H9 (cell line): ENCODE measurements at regions not wholly inside any gene's neighbourhood (a gene's known extent, or its start where the extent isn't known, plus 50 kb on each side); places are given as distances from the start of the nearest gene placed in this dataset.

Experiments used
- DNase-seq: peaks from one replicate; pipeline ENCODE4 v3.0.0-alpha.2; 2017
- H2AFZ ChIP-seq: one replicate; pipeline ENCODE4 v1.6.1; 2013; ENCODE audit warnings: mild to moderate bottlenecking, low read length, control low read depth, moderate library complexity
- H2AK5ac ChIP-seq: 2 replicates; pipeline ENCODE4 v1.6.1; 2013; ENCODE audit warnings: low read length, control low read depth, mixed read lengths; ENCODE audit not compliant: insufficient read length
- H2BK120ac ChIP-seq: one replicate; pipeline ENCODE4 v1.6.1; 2013; ENCODE audit warnings: low read depth, mild to moderate bottlenecking, low read length, control low read depth, inconsistent platforms; ENCODE audit not compliant: poor library complexity, severe bottlenecking
- H2BK12ac ChIP-seq: 2 replicates; pipeline ENCODE4 v1.6.1; 2013; ENCODE audit warnings: low read length, control low read depth, mixed read lengths, low read depth; ENCODE audit not compliant: insufficient read length
- H2BK15ac ChIP-seq: 2 replicates; pipeline ENCODE4 v1.6.1; 2013; ENCODE audit warnings: low read depth, low read length, control low read depth
- H2BK20ac ChIP-seq: one replicate; pipeline ENCODE4 v1.6.1; 2013; ENCODE audit warnings: low read depth, mild to moderate bottlenecking, low read length, control low read depth, inconsistent platforms; ENCODE audit not compliant: poor library complexity, severe bottlenecking
- H2BK5ac ChIP-seq: 2 replicates; pipeline ENCODE4 v1.6.1; 2013; ENCODE audit warnings: low read length, control low read depth, mixed read lengths; ENCODE audit not compliant: insufficient read length
- H3K14ac ChIP-seq: 2 replicates; pipeline ENCODE4 v1.6.1; 2013; ENCODE audit warnings: low read length, control low read depth; ENCODE audit not compliant: insufficient read depth
- H3K18ac ChIP-seq: 2 replicates; pipeline ENCODE4 v1.6.1; 2013; ENCODE audit warnings: low read depth, mild to moderate bottlenecking, mixed read lengths, low read length, control low read depth; ENCODE audit not compliant: insufficient read length
- H3K23ac ChIP-seq: 2 replicates; pipeline ENCODE4 v1.6.1; 2013; ENCODE audit warnings: low read length, control low read depth, mixed read lengths, low read depth; ENCODE audit not compliant: insufficient read length
- H3K23me2 ChIP-seq: 2 replicates; pipeline ENCODE4 v1.6.1; 2013; ENCODE audit warnings: low read depth, mild to moderate bottlenecking, mixed read lengths, low read length, control low read depth; ENCODE audit not compliant: insufficient read length, poor library complexity, severe bottlenecking
- H3K27ac ChIP-seq: 2 replicates; pipeline ENCODE4 v1.5.1; 2013; ENCODE audit warnings: low read length, control low read depth, mixed read lengths, low read depth; ENCODE audit not compliant: insufficient read length
- H3K27me3 ChIP-seq: 2 replicates; pipeline ENCODE4 v1.6.1; 2013; ENCODE audit warnings: low read length, control low read depth, inconsistent platforms; ENCODE audit not compliant: insufficient read depth
- H3K4ac ChIP-seq: 2 replicates; pipeline ENCODE4 v1.6.1; 2013; ENCODE audit warnings: low read depth, mild to moderate bottlenecking, control low read depth, inconsistent platforms, low read length, moderate library complexity
- H3K4me1 ChIP-seq: 2 replicates; pipeline ENCODE4 v1.6.1; 2013; ENCODE audit warnings: low read length, control low read depth, inconsistent platforms; ENCODE audit not compliant: insufficient read depth
- H3K4me2 ChIP-seq: 2 replicates; pipeline ENCODE4 v1.6.1; 2013; ENCODE audit warnings: low read length, control low read depth, mixed read lengths; ENCODE audit not compliant: insufficient read length, insufficient read depth
- H3K56ac ChIP-seq: 2 replicates; pipeline ENCODE4 v1.6.1; 2013; ENCODE audit warnings: low read depth, mild to moderate bottlenecking, mixed read lengths, low read length, control low read depth; ENCODE audit not compliant: insufficient read length
- H3K79me1 ChIP-seq: 2 replicates; pipeline ENCODE4 v1.6.1; 2013; ENCODE audit warnings: low read depth, mild to moderate bottlenecking, moderate library complexity, low read length, control low read depth, inconsistent platforms; ENCODE audit not compliant: insufficient read depth, poor library complexity, severe bottlenecking
- H3K79me2 ChIP-seq: 2 replicates; pipeline ENCODE4 v1.6.1; 2013; ENCODE audit warnings: low read length, control low read depth, inconsistent platforms; ENCODE audit not compliant: insufficient read depth
- H3K9ac ChIP-seq: 2 replicates; pipeline ENCODE4 v1.6.1; 2013; ENCODE audit warnings: low read length, control low read depth, mixed read lengths; ENCODE audit not compliant: insufficient read length; ENCODE audit errors: extremely low read depth
- H3K9me3 ChIP-seq: one replicate; pipeline ENCODE4 v1.6.1; 2013; ENCODE audit warnings: low read depth, low read length, inconsistent platforms; ENCODE audit not compliant: control insufficient read depth
- H3T11ph ChIP-seq: one replicate; pipeline ENCODE4 v1.6.1; 2013; ENCODE audit warnings: mild to moderate bottlenecking, low read length, control low read depth, inconsistent platforms
- H4K20me1 ChIP-seq: one replicate; pipeline ENCODE4 v1.6.1; 2013; ENCODE audit not compliant: control insufficient read depth, insufficient read length, insufficient read depth
- H4K5ac ChIP-seq: 2 replicates; pipeline ENCODE4 v1.6.1; 2013; ENCODE audit warnings: low read depth, mild to moderate bottlenecking, mixed read lengths, low read length, control low read depth; ENCODE audit not compliant: insufficient read length
- H4K8ac ChIP-seq: replicated peaks from 2 replicates; pipeline ENCODE4 v1.6.1; 2013; ENCODE audit warnings: low read length, control low read depth, mixed read lengths, low read depth; ENCODE audit not compliant: insufficient read length
- H4K91ac ChIP-seq: 2 replicates; pipeline ENCODE4 v1.6.1; 2013; ENCODE audit warnings: low read depth, mild to moderate bottlenecking, moderate library complexity, mixed read lengths, low read length, control low read depth; ENCODE audit not compliant: insufficient read length
- H3K27ac Mint-ChIP-seq, 3 experiments: 2 replicates in 2 of 3; 3 replicates in 1 of 3; pipeline ENCODE4 v1.8.0; 2020 to 2021; ENCODE audit warnings: mixed read lengths in 3 of 3, mild to moderate bottlenecking in 1 of 3, moderate library complexity in 1 of 3
- H3K27me3 Mint-ChIP-seq: 2 replicates; pipeline ENCODE4 v1.8.0; 2021; ENCODE audit warnings: low read depth, mild to moderate bottlenecking, moderate library complexity, mixed read lengths
- H3K36me3 Mint-ChIP-seq, 3 experiments: 2 replicates in 2 of 3; 3 replicates in 1 of 3; pipeline ENCODE4 v1.8.0; 2020 to 2021; ENCODE audit warnings: low read depth in 3 of 3, mixed read lengths in 3 of 3; ENCODE audit not compliant: insufficient read depth in 1 of 3
- H3K4me1 Mint-ChIP-seq, 2 experiments: 2 replicates each; pipeline ENCODE4 v1.8.0; 2020; ENCODE audit warnings: mixed read lengths in 2 of 2
- H3K4me3 Mint-ChIP-seq, 2 experiments: 2 replicates in 1 of 2; 3 replicates in 1 of 2; pipeline ENCODE4 v1.8.0; 2020 to 2021; ENCODE audit warnings: mild to moderate bottlenecking in 2 of 2, mixed read lengths in 2 of 2, moderate library complexity in 1 of 2
- H3K9me3 Mint-ChIP-seq, 2 experiments: 2 replicates in 1 of 2; 3 replicates in 1 of 2; pipeline ENCODE4 v1.8.0; 2020; ENCODE audit warnings: mild to moderate bottlenecking in 2 of 2, mixed read lengths in 2 of 2, moderate library complexity in 1 of 2
- WGBS: extraction: QIAGEN DNeasy Blood & Tissue Kit; methylation state at CpG from one replicate; pipeline ENCODE4 v1.1.7; 2013; ENCODE audit warnings: missing lambda C conversion rate, low lambda C conversion rate, mixed read lengths; ENCODE audit not compliant: insufficient read length; ENCODE audit errors: extremely low coverage; 5-methylcytosine and 5-hydroxymethylcytosine counted together
- TF ChIP-seq, protein P1 (sequence below): fragments of 200-600 bp; sonication (generic); conservative IDR thresholded peaks from 3 replicates; pipeline ENCODE4 v1.8.0; 2021; ENCODE audit warnings: antibody characterized with exemption, mild to moderate bottlenecking

DNA sequence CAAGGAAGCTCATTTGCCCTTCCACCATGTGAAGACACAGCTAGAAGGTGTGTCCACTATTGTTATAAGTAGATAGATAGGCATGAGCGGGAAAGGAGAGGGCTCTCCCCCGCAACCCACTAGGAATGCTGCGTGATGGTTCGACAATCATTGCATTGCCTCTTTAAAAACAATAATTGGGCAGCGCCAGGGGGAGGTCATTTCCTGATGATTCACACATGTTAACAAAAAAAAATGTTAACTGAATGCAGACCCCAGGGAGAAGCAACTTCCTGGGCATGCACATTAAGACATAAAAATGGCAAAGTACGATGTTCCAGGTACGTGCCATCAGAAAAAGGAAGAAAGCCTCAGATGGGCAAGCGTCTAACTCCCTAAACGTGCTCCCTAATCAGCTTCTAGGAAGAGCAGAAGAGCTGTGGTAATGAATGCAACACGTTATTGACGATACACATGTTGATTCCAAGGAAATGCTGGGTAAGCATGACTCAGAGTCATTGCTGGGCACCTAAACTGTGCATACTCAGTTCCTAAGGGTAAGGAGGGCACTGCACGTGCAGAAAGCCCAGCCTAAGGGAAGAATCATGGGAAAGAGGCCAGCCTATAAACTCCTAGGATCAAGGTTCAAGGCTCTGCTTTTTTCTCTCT is 113.7 kb downstream of the FAM217A start:
- no peak overlapping the region for H2BK120ac ChIP-seq
- no peak overlapping the region for H2BK5ac ChIP-seq
- H3K18ac ChIP-seq, result no peak overlapping the region
- H2AFZ ChIP-seq, result no peak overlapping the region
- WGBS, result no CpG with 5 or more reads among the region's 12 CpGs
- H3K56ac ChIP-seq, result no peak overlapping the region
- H3K9ac ChIP-seq, result no peak overlapping the region
- no peak overlapping the region for H3K14ac ChIP-seq
- no peak overlapping the region for H3K27ac ChIP-seq
- no peaks in the 10 kb centered on the region for H3K23me2 ChIP-seq
- no peak overlapping the region for H2BK15ac ChIP-seq
- H3K79me2 ChIP-seq, result no peaks in the 10 kb centered on the region
- no peaks in the 10 kb centered on the region for H3K4me1 ChIP-seq
- no peaks in the 10 kb centered on the region for H4K20me1 ChIP-seq
- H4K8ac ChIP-seq, result no peak overlapping the region
- no peak overlapping the region for H2AK5ac ChIP-seq
- H2BK20ac ChIP-seq, result no peak overlapping the region
- H3T11ph ChIP-seq, result no peak overlapping the region
- no peak overlapping the region for H3K4me2 ChIP-seq
- H3K27me3 Mint-ChIP-seq, result peaks cover 1% of the 10 kb centered on the region
- DNase-seq, result no peak
- H3K36me3 Mint-ChIP-seq, result no peaks in the 10 kb centered on the region
- H4K5ac ChIP-seq, result no peak overlapping the region
- no peaks in the 10 kb centered on the region for H3K9me3 Mint-ChIP-seq
- H3K27ac Mint-ChIP-seq, result no peak overlapping the region
- H3K4ac ChIP-seq, result no peak overlapping the region
- H3K27me3 ChIP-seq, result no peaks in the 10 kb centered on the region
- H3K79me1 ChIP-seq, result no peaks in the 10 kb centered on the region
- H3K4me3 Mint-ChIP-seq, result no peak overlapping the region
- H2BK12ac ChIP-seq, result no peak overlapping the region
- H3K23ac ChIP-seq, result no peak overlapping the region
- H4K91ac ChIP-seq, result no peak overlapping the region
- no peaks in the 10 kb centered on the region for H3K9me3 ChIP-seq
- TF ChIP-seq, protein P1, sequence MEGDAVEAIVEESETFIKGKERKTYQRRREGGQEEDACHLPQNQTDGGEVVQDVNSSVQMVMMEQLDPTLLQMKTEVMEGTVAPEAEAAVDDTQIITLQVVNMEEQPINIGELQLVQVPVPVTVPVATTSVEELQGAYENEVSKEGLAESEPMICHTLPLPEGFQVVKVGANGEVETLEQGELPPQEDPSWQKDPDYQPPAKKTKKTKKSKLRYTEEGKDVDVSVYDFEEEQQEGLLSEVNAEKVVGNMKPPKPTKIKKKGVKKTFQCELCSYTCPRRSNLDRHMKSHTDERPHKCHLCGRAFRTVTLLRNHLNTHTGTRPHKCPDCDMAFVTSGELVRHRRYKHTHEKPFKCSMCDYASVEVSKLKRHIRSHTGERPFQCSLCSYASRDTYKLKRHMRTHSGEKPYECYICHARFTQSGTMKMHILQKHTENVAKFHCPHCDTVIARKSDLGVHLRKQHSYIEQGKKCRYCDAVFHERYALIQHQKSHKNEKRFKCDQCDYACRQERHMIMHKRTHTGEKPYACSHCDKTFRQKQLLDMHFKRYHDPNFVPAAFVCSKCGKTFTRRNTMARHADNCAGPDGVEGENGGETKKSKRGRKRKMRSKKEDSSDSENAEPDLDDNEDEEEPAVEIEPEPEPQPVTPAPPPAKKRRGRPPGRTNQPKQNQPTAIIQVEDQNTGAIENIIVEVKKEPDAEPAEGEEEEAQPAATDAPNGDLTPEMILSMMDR, result no peak
- H3K4me1 Mint-ChIP-seq, result no peaks in the 10 kb centered on the region
